ENCODE measurements at regions not wholly inside any gene's neighbourhood (a gene's known extent, or its start where the extent isn't known, plus 50 kb on each side); places are given as distances from the start of the nearest gene placed in this dataset.
"Not testable (repeated sequence)": the region's sequence is repeated elsewhere in the genome, so short reads cannot be mapped to it uniquely, and the experiment has no call there.

GRCh38 chr5:56386046-56386445 is 152.9 kb upstream of the ANKRD55 start:
- no peaks in the 10 kb centered on the region for H3K36me3 Mint-ChIP-seq
- no peaks in the 10 kb centered on the region for H3K27me3 Mint-ChIP-seq
- no peak overlapping the region for H3K4me3 Mint-ChIP-seq
- H3K9me3 Mint-ChIP-seq: no peaks in the 10 kb centered on the region
- H3K27ac Mint-ChIP-seq: no peak overlapping the region
- no peaks in the 10 kb centered on the region for H3K4me1 Mint-ChIP-seq

DNA sequence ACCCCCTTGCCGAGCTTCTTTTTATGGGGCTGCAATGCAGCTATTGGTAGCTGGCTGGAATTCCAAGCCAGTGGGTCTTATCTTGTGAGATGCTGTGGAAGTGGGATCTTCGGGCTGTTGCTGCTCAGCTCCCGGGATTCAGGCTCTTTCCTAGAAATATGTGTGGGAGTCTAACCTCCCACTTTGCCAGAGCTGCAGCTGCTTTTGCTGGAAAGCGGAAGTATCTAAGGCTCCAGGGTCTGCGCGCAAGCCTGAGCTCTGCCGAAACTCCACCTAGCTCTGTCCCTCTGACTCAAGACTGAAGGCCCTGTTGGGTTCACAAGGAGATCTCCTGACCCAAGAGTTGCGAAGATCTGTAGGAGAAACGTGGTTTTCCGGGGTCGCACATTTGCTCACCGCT is 151.1 kb upstream of the ANKRD55 start:
- Mint-ChIP-seq H3K27me3 (no peaks in the 10 kb centered on the region), H3K4me1 (no peaks in the 10 kb centered on the region), H3K9me3 (no peaks in the 10 kb centered on the region)

DNA sequence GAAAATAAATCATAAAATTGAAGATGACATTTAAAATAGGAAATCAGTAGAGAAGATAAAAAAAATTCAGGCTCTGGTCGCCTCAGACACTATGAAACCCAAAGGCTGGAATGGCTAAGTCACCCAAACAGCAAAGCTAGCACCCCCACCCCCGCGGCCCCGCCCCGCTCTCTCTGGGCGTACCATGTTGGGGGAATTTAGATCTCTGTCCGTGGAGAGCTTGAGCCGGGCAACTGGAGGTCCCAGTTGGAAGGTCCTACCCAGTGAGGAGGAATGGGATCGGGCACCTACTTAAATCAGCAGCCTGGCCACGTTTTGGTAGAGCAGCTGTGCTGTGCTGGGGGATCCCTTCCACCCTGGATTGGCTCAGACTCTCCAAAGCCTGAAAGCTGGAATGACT is 150.6 kb upstream of the ANKRD55 start:
- H3K36me3 Mint-ChIP-seq: no peaks in the 10 kb centered on the region
- no peaks in the 10 kb centered on the region for H3K4me1 Mint-ChIP-seq
- no peak overlapping the region for H3K27ac Mint-ChIP-seq
- no peaks in the 10 kb centered on the region for H3K27me3 Mint-ChIP-seq
- H3K4me3 Mint-ChIP-seq: no peak overlapping the region
- no peaks in the 10 kb centered on the region for H3K9me3 Mint-ChIP-seq

More for the DNA sequence above, 151.1 kb upstream of the ANKRD55 start:
- H3K36me3 Mint-ChIP-seq: no peaks in the 10 kb centered on the region
- H3K4me3 Mint-ChIP-seq: no peak overlapping the region
- H3K27ac Mint-ChIP-seq: no peak overlapping the region

DNA sequence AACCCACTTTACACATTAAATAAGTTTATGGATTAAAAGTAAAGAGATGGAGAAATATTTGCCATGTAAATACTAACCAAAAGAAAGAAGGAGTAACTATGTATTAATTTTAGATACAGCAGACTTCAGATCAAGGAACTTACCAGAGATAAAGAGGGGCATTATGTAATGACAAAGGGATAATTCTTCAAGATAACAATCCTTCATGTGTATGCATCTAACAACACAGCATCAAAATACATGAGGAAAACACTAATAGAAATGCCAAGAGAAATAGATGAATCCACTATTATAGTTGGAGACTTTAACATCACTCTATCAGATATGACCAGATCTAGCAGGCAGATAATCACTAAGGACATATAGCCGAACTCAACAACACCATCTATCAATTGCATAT is 149.8 kb upstream of the ANKRD55 start:
- no peaks in the 10 kb centered on the region for H3K27me3 Mint-ChIP-seq
- H3K9me3 Mint-ChIP-seq: no peaks in the 10 kb centered on the region
- no peak overlapping the region for H3K27ac Mint-ChIP-seq
- no peaks in the 10 kb centered on the region for H3K36me3 Mint-ChIP-seq
- no peak overlapping the region for H3K4me3 Mint-ChIP-seq
- H3K4me1 Mint-ChIP-seq: no peaks in the 10 kb centered on the region

GRCh38 chr5:56377573-56377972 is 144.4 kb upstream of the ANKRD55 start:
- Mint-ChIP-seq H3K36me3 (peaks cover 2% of the 10 kb centered on the region), H3K27ac (no peak overlapping the region)

GRCh38 chr5:56376128-56376527 is 143.0 kb upstream of the ANKRD55 start:
- Mint-ChIP-seq H3K27me3 (no peaks in the 10 kb centered on the region), H3K4me1 (no peaks in the 10 kb centered on the region), H3K4me3 (no peak overlapping the region), H3K36me3 (peaks cover 2% of the 10 kb centered on the region), H3K27ac (no peak overlapping the region), H3K9me3 (no peaks in the 10 kb centered on the region)

More at GRCh38 chr5:56377573-56377972, 144.4 kb upstream of the ANKRD55 start:
- no peak overlapping the region for H3K4me3 Mint-ChIP-seq
- H3K4me1 Mint-ChIP-seq: no peaks in the 10 kb centered on the region
- H3K27me3 Mint-ChIP-seq: no peaks in the 10 kb centered on the region
- no peaks in the 10 kb centered on the region for H3K9me3 Mint-ChIP-seq

DNA sequence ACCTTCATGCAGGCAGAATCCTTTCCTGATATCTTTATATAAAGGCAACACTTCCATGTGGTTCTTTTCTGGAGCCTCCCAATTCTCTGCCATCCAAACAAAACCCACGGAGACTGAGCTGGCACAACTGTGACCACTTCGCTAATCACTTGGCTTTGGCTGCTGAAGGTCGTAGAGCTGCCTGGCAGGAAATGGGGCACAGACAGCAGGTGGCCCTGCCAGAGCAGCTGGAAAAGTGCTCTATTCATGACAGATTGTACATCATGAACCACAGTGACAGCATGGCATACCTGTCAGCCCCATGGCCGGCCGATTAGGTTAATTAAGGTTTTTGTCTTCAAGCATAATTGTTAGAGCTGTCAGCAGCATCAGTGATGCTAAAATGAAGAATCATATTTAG is 141.9 kb upstream of the ANKRD55 start:
- Mint-ChIP-seq H3K4me3 (no peak overlapping the region), H3K9me3 (no peaks in the 10 kb centered on the region), H3K4me1 (no peaks in the 10 kb centered on the region), H3K27me3 (no peaks in the 10 kb centered on the region), H3K27ac (no peak overlapping the region), H3K36me3 (peaks cover 2% of the 10 kb centered on the region)

DNA sequence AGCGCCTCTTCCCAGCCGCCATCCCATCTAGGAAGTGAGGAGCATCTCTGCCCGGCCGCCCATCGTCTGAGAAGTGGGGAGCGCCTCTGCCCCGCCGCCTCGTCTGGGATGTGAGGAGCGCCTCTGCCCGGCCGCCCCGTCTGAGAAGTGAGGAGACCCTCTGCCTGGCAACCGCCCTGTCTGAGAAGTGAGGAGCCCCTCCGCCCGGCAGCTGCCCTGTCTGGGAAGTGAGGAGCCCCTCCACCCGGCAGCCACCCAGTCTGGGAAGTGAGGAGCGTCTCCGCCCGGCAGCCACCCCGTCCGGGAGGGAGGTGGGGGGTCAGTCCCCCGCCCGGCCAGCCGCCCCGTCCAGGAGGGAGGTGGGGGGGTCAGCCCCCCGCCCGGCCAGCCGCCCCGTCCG is 139.4 kb upstream of the ANKRD55 start:
- not testable (repeated sequence) for H3K36me3 Mint-ChIP-seq, H3K4me1 Mint-ChIP-seq, H3K4me3 Mint-ChIP-seq, H3K9me3 Mint-ChIP-seq, H3K27me3 Mint-ChIP-seq, H3K27ac Mint-ChIP-seq

DNA sequence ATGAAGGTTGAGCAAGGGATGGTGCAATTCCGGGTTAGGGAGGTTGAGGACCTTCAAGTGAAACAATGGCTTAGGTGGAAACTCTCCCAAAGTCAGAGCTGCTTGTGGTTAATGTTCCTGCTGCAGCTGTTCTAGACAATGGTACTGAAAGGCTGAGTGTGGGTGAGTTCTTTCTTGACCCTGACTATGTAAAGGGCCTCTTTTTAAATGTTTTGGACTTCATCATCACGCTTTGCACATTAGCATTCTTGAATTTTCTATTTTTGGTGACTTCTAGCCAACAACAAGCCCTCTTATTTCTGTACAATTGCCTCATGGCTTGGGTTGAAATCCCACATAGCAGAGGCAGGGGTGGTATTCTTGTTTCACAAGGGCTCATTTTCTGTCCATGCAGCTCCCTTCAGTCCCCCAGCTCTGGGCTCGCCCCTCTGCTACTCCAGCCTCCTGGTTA is 136.3 kb upstream of the ANKRD55 start:
- Mint-ChIP-seq H3K27ac (no peak overlapping the region), H3K36me3 (no peaks in the 10 kb centered on the region), H3K4me3 (no peak overlapping the region), H3K4me1 (no peaks in the 10 kb centered on the region), H3K27me3 (no peaks in the 10 kb centered on the region), H3K9me3 (no peaks in the 10 kb centered on the region)

- Mint-ChIP-seq H3K36me3 (no peaks in the 10 kb centered on the region), H3K4me3 (no peak overlapping the region), H3K27me3 (no peaks in the 10 kb centered on the region), H3K4me1 (no peaks in the 10 kb centered on the region), H3K27ac (no peak overlapping the region), H3K9me3 (no peaks in the 10 kb centered on the region)
Measured at GRCh38 chr5:56367748-56368147, 134.6 kb upstream of the ANKRD55 start.

- H3K27me3 Mint-ChIP-seq: no peaks in the 10 kb centered on the region
- no peaks in the 10 kb centered on the region for H3K36me3 Mint-ChIP-seq
- H3K9me3 Mint-ChIP-seq: no peaks in the 10 kb centered on the region
- H3K27ac Mint-ChIP-seq: no peak overlapping the region
- no peak overlapping the region for H3K4me3 Mint-ChIP-seq
- no peaks in the 10 kb centered on the region for H3K4me1 Mint-ChIP-seq
Measured at GRCh38 chr5:56366986-56367385, 133.9 kb upstream of the ANKRD55 start.

- H3K9me3 Mint-ChIP-seq: no peaks in the 10 kb centered on the region
- no peak overlapping the region for H3K27ac Mint-ChIP-seq
- no peak overlapping the region for H3K4me3 Mint-ChIP-seq
- H3K27me3 Mint-ChIP-seq: no peaks in the 10 kb centered on the region
- peaks cover 9% of the 10 kb centered on the region for H3K4me1 Mint-ChIP-seq
- H3K36me3 Mint-ChIP-seq: no peaks in the 10 kb centered on the region
Measured at GRCh38 chr5:56361398-56361797, 128.3 kb upstream of the ANKRD55 start.

GRCh38 chr5:56360816-56361215 is 127.7 kb upstream of the ANKRD55 start:
- Mint-ChIP-seq H3K4me3 (no peak overlapping the region), H3K27me3 (no peaks in the 10 kb centered on the region), H3K27ac (no peak overlapping the region), H3K9me3 (no peaks in the 10 kb centered on the region), H3K36me3 (no peaks in the 10 kb centered on the region), H3K4me1 (peaks cover 9% of the 10 kb centered on the region)

DNA sequence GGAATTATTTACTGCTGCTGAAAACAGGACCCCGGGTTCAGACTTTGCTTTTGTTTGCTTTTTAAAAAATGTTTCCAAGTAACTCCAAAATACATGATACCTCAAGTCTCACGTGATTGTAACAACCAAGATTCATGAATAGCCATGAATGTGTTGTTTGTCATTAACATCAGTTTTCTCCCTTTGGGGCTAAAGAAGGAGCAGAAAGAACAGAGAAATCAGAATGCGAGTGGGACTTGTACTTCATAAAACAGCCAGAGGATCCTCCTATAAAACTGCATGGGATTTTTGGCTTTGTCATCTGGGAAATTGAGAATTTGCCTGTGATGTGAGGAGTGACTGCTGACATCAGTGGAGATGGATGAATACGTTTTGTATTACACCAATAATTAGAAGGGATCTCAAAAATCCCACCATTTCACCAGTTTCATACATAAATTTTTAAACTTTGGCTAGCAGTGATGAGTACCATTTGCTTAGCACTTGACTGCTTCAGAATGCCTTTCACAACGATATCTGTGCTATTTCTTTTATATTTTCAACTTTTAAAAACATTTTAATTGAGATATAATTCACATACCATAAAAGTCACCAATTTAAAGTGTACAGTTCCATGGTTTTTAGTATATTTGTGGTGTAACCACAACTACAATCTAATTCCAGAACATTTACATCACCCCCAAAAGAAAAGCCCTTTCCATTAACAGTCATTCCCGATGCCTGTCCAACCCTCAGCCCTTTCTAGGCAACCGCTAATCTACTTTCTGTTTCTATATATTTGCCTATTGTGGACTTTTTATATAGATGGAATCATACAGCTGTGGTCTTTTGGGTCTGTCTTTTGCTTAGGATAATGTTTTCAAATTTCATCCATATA is 126.9 kb upstream of the ANKRD55 start:
- H3K4me3 Mint-ChIP-seq: no peak overlapping the region
- H3K27ac Mint-ChIP-seq: no peak overlapping the region
- peaks cover 9% of the 10 kb centered on the region for H3K4me1 Mint-ChIP-seq
- no peaks in the 10 kb centered on the region for H3K27me3 Mint-ChIP-seq
- H3K36me3 Mint-ChIP-seq: no peaks in the 10 kb centered on the region
- H3K9me3 Mint-ChIP-seq: no peaks in the 10 kb centered on the region

DNA sequence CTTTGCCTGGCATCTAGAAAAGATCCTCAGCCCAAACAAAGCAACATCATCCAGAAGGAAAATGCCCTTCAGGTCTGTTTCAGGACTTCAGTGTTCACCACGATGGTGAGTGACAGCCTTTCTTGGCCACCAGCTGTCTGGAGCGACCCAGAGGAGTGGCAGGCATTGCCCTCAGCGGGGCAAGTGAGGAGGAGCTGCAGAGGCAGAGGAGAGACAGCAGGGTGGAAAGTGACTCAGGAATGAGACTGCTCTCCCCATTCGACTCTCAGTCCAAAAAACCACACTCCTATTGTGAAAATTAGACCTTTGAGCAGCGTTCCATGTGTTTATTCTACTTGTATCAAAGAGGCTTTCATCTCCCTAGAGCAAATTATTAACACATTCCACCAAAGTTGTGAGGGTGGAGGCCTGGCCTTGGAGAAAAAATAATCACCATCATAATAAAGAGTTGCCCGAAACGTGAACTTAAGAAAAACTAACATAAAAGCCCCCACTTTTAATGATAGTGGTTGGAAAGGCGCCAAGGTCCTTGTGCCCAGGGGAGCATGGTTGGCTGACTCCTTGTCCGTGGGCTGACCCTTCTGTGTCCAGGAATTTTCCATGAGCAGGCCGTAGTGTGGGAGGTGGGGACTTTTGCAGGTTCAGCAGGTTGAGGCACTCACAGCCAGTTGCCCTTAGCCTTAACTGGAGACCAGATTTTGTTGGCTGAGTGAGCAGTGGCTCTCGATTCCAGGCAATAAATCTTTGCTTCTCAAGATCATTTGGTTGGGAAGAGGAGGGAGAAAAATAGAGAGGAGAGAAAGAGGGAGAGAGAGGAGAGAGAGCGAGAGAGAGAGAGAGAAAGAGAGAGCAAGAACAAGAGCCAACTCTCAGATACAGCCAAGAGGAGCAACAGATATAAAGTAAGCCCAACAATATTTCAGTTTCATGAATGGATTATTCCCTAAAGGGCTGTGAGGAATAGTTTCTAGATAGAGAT is 125.9 kb upstream of the ANKRD55 start:
- Mint-ChIP-seq H3K4me3 (no peak overlapping the region), H3K27ac (no peak overlapping the region), H3K9me3 (no peaks in the 10 kb centered on the region), H3K4me1 (peaks cover 13% of the 10 kb centered on the region), H3K36me3 (no peaks in the 10 kb centered on the region), H3K27me3 (no peaks in the 10 kb centered on the region)

DNA sequence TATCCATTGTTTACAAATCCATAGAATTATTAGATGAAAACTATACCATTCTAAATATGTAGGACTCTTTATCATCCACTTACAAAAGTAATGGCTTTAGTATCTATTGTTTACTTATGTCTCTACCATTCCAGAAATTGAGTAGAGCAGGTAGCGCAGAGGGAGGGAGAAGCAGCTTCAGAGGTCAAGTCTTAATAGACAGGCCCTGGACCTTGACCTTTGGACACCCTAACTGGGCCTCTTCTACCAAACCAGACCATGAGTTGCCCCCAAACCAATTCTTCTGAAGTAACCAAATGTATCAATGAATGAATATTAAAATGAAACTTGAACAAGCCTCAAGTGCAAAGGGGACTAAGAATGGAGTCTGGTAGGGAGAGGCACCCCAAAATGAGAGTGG is 124.9 kb upstream of the ANKRD55 start:
- Mint-ChIP-seq H3K4me1 (peaks cover 16% of the 10 kb centered on the region), H3K4me3 (no peak overlapping the region), H3K36me3 (no peaks in the 10 kb centered on the region), H3K9me3 (no peaks in the 10 kb centered on the region), H3K27me3 (no peaks in the 10 kb centered on the region), H3K27ac (no peak overlapping the region)

All from activated naive CD4-positive, alpha-beta T cell treated with anti-CD3 and anti-CD28 coated beads, Interleukin-2, amount 50 U/mL, for 24 hours (primary cell).